CD4-positive, alpha-beta T cell treated with Interleukin-4 for 4 hours (primary cell): ENCODE measurements at regions not wholly inside any gene's neighbourhood (a gene's known extent, or its start where the extent isn't known, plus 50 kb on each side); places are given as distances from the start of the nearest gene placed in this dataset.

ENCODE experiments used
- DNase-seq: peaks from one replicate; pipeline ENCODE4 v3.0.0-alpha.2; 2020

DNA sequence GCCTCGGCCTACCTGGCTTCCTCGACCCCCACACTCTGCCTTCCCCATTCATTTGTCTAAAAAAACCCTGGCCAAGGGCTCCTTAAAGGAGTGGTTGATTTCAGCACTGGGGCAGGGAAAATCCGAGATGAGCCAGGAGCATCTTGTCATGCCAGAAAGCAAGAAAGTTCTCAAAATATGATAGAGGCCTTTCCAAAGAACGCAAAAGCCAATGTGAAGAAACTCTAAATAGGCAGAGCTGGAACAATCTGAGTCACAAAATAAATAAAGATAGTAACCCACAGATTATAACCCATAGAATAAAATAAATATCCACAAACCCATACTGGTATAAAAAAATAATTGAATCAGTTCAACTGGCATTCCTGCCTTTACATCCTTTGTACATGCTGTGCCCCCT lies 192.3 kb upstream of the SALL1 start:
- no peak for DNase-seq

DNA sequence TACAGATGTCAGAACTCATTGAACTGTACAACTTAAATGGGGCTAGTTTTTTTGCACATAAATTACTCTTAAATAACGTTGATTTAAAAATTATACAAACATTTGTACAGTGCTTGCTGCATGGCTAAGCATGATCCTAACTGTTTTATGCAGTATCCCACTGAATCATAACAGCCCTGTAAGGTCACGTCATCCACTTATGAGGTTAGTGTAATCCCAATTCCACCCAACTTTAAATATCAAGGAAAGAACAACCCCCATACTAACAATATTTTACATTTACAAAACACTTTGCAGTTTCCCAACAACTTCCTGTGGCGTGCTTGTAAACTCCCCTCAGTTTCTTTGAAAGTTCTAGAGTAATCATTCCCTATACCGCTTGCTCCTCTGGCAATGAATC lies 190.1 kb upstream of the SALL1 start:
- no peak for DNase-seq

DNA sequence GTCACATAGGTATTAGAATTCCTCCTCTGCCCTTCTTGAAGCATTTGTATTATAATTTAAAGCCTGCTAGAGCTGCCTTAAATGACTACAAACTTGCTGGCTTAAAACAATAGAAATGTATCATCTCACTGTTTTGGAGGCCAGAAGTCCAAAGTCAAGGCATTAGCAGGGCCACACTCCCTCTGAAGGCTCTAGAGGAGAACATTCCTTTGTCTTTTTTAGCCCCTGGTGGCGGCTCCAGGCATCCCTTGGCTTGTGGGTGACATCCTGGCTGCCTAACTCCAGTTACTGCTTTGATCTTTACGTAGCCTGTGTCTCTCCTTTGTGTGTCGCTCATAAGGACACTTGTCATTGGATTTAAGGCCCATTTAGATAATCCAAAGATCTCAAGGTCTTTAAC lies 186.6 kb upstream of the SALL1 start:
- no peak for DNase-seq

DNA sequence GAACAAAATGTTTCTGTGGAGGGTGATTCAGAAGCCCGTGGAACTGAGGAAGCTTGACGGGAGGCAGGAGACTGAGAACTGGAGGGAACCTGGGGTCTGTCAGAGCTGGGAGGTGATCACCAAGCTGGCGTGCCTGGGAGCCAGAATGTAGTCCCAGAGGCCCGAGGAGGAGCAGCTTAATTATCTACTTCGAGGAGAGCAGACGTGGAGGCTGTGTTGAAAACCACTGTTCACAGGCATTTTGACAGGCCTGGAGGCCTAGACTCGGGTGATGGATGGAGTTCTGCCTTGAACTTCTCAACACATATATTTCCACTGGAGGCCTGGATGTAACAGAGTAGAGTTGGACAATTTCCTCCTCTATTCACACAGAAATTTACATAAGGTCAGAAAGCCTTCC lies 177.7 kb upstream of the SALL1 start:
- DNase-seq, result no peak

DNA sequence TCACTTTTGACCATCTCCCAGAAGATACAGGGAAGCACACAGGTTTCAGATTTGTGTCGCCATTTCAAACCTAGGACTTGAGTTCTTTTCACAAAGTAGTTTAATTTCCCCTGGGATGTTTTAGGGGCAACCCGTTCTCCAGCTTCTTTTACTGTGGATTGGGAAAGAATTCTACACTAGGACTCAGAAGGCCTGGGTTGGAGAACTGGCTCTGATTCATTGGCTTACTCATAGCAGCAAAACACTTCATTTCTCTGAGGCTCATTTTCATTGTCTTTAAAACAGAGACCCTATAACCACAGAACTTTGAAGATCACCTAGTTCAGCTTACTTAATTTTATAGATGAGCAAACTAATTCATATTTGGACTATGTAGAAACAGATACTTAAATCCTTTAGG lies 175.9 kb upstream of the SALL1 start:
- no peak for DNase-seq

DNA sequence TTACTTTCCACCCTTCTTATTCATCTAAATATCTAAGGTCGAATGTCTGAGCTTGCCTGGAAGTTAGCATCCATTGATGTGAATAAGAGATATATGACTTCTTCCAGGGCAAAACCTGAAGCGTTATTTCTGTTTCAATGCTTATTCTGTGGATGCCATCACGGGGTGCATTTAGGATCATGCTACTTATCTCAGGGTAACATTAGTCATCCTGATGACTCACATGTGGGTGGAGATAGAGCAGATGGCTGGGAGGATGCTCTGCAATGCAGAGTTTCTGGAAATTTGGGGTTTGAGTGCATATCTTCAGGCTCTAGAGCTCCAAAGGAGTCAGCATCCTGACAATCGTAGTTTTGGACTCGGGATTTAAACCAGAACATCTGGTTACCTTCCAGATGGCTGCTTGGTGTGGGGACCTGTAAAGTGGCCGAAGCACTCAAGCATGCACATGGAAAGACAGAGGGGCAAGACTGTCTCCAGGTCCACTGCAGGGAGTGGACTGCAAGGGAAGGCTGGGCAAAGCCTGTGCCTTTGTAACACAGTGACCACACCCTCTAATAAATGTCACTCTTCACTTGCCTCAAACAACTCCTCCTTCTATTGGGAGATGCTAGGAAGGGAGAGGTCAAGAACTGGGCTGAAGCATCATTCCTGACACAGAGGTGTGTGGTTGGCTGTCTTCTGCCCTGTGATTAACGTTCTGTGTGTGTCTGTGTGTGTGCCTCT lies 175.2 kb upstream of the SALL1 start:
- DNase-seq, result no peak

DNA sequence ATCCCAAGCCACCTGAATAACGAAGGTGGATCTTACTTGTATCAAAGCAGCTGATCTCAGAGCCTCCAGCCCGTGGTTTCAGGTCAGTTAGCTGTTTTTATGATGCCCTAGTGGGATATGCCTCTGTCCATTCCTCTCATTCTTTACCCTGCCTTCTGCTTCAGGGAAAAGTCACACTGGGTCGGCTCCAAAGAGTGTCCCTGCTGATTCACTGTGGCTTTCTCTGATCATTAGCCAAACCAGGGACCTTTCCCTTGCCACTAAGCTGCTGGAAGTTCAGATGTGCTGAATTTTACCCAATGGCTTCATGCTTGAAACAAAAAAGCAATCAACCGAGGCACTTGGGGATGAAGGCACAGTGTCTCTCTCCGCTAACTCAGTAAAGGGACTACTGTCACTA lies 170.2 kb upstream of the SALL1 start:
- DNase-seq, result no peak

DNA sequence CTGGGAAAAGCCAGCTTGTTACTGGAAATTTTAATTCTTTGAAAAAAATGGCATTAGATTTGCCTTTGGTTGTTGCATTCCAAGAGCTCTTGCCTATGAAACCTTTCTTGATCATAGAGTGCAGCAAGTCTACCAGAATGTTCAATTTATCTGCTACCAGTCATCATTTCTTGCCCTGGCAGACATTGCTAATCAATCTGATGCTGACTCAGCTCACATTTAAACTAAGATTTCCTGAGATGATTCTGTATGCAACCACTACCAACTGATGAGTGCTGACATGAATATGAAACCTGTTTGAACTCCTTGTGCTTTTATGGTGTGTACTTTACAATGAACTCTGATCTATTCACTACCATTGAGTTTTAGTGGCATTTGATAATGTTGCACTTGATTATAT lies 166.5 kb upstream of the SALL1 start:
- no peak for DNase-seq

DNA sequence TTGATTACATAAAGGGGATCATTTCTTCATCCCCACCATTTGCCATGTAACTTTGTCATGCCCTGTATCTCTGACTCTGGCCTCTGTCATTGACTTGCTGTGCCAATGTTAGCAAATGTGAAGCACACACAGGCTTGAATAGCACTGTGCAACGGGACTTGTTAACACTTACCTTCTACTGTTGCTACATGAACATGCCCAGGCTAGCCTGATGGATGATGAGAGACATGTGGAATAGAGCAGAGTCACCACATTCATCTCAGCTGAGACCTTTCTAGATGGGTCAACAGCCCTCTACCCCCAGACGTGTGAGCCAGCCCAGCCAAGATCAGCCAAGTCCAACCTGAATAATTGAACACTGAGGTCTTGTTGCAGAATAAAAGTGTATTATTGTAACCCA lies 162.1 kb upstream of the SALL1 start:
- no peak for DNase-seq

DNA sequence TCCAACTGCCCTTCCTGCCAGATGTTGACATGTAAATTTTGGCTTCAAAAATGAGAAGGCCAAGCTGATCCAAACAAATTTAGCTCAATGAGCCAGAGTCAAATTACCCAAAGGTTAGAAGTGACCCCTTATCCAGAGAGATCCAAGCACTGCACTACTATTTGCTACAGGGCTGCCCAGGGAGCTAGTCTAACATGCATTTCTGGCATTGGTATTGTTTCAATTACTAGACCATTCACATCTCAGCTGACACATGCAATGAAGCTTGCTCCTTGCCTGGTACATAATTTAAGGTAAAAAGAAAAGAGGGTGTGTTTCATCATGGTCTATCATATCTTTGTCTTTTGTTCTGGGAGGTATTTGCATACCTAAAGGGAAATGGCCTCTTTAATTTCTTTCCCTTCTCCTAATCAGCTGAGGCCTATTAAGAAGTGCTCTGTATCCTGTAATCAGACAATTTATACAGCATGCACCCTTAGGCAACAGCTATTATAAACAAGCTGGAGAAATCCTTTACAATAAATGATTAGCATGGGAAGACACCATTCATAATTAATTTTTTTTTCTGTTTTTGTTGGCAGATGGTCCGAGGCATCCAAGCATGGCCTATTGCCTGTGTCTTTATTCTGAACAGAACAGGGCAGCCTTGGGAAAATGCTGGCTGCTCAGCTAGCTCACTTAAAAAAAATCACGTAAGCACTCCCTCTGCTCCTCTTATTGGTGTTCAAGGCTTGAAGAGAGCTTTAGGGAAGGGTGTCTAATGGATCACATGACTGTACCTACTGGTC lies 161.5 kb upstream of the SALL1 start:
- DNase-seq, result no peak

DNA sequence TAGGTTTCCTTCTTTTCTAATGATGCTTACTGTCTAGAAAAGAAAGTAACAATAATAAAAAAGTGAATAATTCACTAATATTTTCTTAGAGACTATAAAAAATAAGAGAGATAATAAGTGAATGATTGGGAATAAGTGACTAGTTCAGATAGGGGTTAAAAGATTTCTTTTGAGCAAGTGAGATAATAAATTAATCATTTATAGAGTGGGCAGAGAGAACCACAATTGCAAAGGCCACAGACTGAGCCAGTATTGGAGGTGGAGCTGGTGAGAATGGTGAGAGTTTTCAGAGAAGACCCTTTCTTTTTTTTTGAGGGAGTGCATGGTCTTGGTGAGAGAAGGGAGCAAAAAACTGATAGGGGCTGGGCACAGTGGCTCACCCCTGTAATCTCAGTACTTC lies 159.1 kb upstream of the SALL1 start:
- no peak for DNase-seq

DNA sequence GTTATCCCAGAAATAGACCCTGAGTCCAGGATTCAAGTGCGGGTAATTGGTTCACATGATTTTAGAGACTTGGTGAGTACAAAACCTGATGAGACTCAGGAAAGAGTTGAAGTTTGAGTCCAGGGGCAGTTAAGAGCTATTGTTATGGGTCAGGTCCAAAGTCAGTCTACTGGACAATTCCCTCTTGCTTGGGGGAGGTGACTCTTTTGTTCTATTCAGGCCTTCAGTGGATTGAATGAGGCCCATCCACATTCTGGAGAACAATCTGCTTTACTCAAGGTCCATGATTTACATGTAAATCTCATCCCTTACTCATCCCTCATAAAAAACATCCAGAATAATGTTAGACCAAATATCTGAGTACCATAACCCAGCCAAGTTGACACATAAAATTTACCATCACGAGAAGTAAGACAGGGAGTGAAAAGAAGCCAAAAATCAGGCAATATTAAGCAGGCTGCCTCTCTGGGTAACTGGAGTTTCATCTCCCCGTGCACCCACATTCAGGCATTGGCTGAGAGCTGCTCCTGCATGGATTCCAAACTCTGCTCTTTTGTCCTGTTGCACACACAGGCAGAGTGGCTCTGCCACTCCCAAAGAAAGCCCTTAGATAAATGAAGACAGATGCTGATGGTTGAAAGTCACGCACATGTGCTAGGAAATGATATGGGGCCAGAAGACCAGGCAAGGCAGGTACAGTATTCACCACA lies 156.0 kb upstream of the SALL1 start:
- no peak for DNase-seq

DNA sequence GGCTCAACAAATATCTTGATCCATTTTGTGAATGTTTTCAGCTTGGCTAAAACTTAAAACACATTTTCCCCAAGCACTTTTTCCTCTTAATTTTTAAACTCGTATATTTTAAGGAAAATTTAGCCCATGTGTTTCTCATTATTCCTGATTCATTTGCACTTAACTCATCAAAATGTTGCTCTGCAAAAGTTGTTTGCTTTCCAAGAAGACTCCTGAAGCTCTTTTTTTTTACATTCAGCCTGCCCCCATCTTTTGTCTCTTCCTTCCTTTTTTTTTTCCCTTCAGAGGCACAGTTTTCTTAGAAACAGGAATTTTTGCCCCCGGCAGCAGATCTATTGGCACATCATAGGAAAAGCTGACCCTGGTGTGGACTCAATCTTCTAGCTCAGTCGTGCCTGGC lies 155.0 kb upstream of the SALL1 start:
- DNase-seq, result no peak

DNA sequence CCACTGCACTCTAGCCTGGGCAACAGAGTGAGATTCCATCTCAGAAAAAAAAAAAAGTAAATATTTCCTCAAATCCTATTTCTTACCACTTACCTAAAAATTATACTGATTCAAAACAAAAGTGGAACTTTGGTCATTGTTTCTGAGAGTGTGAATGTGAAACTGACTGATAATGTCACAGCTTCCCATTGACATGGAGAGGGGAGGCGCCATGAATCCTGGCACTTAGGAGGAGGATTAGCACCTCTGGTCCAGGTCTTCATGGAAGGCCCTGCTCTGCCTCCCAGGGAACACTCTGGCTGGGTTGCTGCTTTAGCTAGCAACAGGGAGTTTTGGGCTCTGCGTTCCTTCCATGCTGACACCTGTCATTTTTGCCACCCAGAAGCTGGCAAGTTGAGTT lies 154.3 kb upstream of the SALL1 start:
- DNase-seq, result no peak

DNA sequence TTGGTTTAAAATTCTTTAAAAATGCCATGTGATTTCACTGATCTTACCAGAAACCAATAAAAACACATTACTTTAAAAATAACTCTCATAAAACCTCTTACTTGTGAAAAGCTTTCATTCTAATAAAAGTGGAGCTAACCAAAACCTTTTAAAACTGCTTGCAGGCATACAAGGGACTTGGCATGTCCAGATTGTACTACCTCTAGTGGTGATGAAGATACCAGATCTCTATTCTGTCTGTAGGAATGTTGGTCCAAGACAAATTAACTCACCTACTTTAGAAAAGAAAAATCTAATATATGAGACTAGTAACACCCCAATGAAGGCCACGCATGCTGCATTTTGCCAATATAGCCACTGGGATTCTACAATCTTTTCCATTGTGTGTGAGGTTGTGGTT lies 151.0 kb upstream of the SALL1 start:
- no peak for DNase-seq

DNA sequence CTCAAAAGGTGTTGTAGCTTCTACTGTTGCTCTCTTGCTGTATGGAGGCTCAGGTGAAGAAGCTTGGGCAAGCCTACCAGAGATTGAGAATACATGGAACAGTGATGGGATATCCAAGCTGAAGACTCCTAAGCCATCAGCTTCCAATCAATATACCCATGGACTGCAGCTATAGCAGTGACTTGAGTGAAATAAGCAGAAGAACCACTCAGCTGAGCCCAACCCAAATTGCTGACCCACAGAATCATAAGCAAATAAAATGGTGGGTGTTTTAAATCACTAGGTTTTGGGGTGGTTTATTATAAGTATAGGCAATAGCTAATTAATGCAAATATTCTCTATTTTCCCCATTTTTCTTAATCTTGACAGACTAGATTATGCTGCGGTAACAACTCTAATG lies 147.7 kb upstream of the SALL1 start:
- DNase-seq, result no peak

DNA sequence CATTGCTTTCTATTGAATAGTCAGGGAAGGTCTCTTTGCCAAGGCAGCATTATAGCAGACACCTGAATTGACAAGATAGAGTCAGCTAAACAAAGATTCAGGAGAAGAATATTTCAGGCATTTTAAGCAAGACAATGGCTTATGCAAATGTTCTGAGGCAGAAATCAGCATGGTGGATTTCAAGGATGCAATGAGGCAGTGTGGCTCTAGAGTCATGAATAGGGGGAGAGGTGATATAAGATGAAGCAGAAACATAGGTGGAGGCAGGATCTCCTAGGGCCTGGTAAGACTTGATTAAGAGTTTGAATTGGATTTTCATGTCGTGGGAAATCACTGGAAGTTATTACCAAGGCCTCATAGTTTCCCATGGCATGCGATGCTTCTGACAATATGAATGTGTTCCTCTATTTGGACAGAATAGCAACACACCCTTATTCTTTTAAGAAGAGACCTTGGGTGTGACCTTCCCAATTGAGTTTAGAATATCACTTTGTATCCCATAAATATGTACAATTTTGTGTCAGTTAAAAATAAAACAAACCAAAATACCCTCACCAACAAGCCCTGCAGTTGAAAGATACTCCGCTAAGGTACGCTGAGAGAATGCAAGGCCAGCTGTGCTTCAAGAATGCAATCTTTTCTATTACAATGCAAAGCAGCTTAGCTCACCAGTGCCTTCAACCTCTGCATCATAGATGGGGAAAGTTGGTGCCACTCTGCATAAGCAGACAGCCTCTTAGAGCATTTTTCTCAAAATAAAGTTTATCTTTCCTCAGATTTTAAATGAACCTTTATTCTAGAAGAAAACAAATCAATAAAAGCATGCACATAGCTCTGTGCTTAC lies 139.6 kb upstream of the SALL1 start:
- DNase-seq, result no peak

DNA sequence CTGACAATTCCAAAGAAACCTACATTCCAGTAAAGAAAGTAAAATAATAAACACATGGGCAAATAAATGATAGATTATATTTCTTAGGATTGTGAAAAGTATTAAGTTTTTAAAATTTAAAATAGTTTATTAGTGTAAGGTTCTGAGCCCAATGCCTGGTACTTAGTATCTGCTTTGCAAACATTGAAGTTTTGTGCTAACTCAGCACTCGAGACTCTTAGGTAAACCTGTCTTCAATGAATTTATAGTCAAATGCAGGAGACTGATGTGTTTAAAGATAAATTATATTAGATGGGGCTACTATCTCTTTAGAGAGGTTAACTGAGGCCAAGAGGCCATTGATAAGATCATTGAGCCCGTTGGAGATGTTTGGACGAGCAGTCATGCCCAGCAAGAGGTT lies 138.3 kb upstream of the SALL1 start:
- DNase-seq, result no peak

DNA sequence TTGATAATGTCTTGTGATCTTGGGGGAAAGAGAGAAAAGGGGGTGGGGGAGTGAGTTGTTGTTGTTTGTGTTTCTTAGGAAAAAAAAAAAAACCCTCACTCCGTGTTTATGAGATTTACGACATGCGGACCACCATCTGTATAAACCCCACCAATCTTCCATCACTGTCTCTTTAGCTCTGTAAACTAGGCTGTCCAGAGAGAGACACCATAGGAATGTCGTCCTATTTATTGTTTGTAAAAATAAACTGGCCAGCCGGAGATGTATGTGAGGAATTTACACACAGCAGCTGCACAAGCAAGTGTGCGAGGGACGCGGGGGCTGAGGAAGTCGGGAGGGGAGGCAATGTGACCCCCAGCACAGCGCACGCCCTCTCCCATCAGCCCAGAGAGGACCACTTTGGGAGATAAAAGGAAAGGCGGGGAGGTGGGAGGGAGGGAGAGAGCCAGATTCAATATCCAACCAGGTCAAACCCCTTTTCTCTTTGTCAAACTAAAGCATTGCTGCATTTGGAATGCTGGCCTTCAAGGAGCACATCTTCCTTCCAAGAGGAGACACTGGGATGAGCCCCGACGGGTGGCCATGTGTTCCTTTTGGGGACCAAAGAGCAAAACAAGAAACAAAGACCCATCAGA lies 136.2 kb upstream of the SALL1 start:
- DNase-seq, result no peak

DNA sequence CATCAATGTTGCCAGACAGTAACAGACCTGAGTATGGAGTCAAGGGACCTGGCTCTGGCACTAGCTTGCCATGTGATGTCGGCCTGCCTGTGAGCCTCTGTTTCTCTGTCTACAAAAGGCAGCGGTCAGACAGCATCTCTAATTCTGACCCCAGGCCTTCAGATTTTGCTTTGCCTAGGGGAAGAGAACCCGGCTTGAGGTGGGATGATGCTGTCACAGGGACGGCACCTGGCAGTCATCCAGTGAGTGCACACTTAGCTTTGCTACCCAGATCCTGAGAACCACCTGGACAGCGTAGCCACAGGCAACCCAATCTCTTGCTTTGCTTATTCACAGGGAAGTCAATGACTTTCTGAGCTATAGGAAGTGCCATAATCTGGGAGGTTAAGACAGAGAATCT lies 135.2 kb upstream of the SALL1 start:
- DNase-seq, result no peak

DNA sequence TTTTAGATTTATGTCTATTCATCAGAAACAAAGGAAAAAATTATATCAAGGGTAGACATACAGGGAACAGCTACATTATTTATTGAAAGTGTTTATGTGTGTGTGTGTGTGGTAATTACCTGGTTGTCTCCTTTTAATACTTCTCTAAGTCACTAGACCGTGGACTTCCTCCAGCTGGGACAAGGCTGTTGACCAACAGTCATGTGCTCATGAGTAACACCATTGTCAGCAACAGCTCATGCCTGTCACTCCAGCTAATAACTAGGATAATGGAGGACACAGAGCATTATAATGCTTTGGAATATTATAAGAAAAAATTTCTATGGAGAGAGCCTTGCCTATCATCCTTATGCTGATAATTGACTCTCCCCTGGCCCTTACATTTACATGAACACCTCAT lies 125.3 kb upstream of the SALL1 start:
- no peak for DNase-seq

DNA sequence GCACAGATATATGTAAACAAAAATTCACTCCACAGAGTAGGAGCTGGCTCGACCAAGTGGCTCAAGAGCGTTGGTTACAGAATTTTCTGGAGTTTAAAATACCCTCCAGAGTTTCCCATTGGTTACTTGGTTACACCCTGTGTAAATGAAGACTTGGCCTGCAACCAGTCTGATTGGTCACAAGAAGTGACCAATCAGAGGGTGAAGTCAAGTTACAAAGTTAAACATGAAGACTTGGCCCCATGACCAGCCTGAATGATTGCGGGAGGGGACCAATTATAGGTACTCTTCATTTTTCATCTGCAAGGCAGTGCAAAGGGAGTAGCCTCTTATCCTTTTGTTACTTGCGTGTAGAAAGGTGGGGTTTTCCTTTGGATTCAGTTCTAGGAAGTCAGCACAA lies 121.3 kb upstream of the SALL1 start:
- DNase-seq, result no peak
